ENCODE measurements at regions not wholly inside any gene's neighbourhood (a gene's known extent, or its start where the extent isn't known, plus 50 kb on each side); places are given as distances from the start of the nearest gene placed in this dataset.

DNA sequence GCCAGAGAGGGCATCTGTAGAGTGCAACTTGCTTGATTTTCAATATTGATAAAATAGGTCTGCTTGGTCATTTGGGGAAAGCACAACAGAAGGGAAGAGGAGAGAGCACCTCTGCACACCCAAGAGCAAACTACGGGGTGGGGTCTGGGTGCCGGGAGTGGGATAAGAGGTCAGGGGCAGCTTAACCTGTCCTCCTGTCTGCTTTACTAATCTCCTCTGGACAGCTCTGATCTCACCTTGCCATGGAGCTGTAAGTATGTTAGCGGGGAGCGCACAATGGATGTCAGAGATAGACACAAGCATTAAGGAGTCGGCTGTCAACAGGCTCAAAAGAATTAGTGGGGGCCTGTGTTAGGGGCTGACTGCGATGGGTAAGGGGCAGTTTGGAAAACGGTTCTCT, 328.7 kb downstream of the CYRIA start:
- no peak overlapping the region for H3K4me2 ChIP-seq (ENCODE audit: low read depth, low read length)
- no peaks in the 10 kb centered on the region for H4K20me1 ChIP-seq (ENCODE audit: insufficient read depth, low read length)
- in situ Hi-C loops (cut with MboI; ENCODE audit: low sequenced_read_pairs) (no loop called here), intact Hi-C loops (cut with micrococcal nuclease) (no loop called here), dilution Hi-C loops (cut with HindIII; ENCODE audit: low sequenced_read_pairs, unreplicated experiment) (no loop called here)
- no peak overlapping the region for H2AK9ac ChIP-seq (replicated peaks; ENCODE audit: low read depth, low read length, poor library complexity)
- no peaks in the 10 kb centered on the region for H3K36me3 ChIP-seq (ENCODE audit: control insufficient read depth, insufficient read depth, low read length)
- no peak overlapping the region for H2AK5ac ChIP-seq (ENCODE audit: low read depth, low read length)
- H2AFZ ChIP-seq (replicated peaks; ENCODE audit: low read length, poor library complexity), result no peak overlapping the region
- no peak overlapping the region for H3K56ac ChIP-seq (ENCODE audit: extremely low read depth, insufficient read depth, low read length)
- ChIA-PET POLR2A (ENCODE audit: unreplicated experiment) (no interaction called here), CTCF (no interaction called here)
- no peak overlapping the region for H3K27ac ChIP-seq (ENCODE audit: insufficient read depth, low read length)
- H4K91ac ChIP-seq (ENCODE audit: insufficient read depth, low read depth, low read length), result no peak overlapping the region
- no peak overlapping the region for H4K5ac ChIP-seq (ENCODE audit: low read depth, low read length)
- TF ChIP-seq RAD21 (IDR thresholded peaks at IDR 0.05; ENCODE audit: low read length), result no peak
- BruUV-seq (replicated peaks), result no TSS peak
- no CpG with 5 or more reads among the region's 7 CpGs for WGBS, 2 experiments (ENCODE audit: extremely low coverage in 2 of 2, insufficient read length in 1 of 2)
- no peak overlapping the region for H2BK15ac ChIP-seq (ENCODE audit: low read depth, low read length)
- H2BK5ac ChIP-seq (ENCODE audit: low read depth, low read length, poor library complexity, severe bottlenecking), result no peak overlapping the region
- H3K9me1 ChIP-seq (ENCODE audit: insufficient read depth, low read length), result no peaks in the 10 kb centered on the region
- no peak overlapping the region for H3K4me3 ChIP-seq (ENCODE audit: insufficient read depth, low read depth, low read length)
- H3K9me3 ChIP-seq (ENCODE audit: control insufficient read depth, insufficient read depth, low read length), result peaks cover 13% of the 10 kb centered on the region
- no peak overlapping the region for H3K23ac ChIP-seq (ENCODE audit: low read depth, low read length)
- no peak for DNase-seq
- H2BK120ac ChIP-seq (ENCODE audit: low read depth, low read length), result no peak overlapping the region
- no peak overlapping the region for H4K8ac ChIP-seq (ENCODE audit: low read depth in 2 of 2, low read length in 2 of 2)
- H3K79me1 ChIP-seq (ENCODE audit: low read depth in 1 of 2, low read length in 2 of 2), result no peaks in the 10 kb centered on the region
- no peak overlapping the region for H3K18ac ChIP-seq (ENCODE audit: low read depth, low read length)
- no peak overlapping the region for H3K4ac ChIP-seq (ENCODE audit: low read depth, low read length)
- H2BK20ac ChIP-seq (ENCODE audit: low read depth, low read length), result no peak overlapping the region
- ATAC-seq (ENCODE audit: low read depth), result no peak
- no peaks in the 10 kb centered on the region for H3K4me1 ChIP-seq (ENCODE audit: control insufficient read depth, insufficient read depth, low read length)
- no peak overlapping the region for H3K9ac ChIP-seq (ENCODE audit: low read depth, low read length)
- no peaks in the 10 kb centered on the region for H3K27me3 ChIP-seq (ENCODE audit: control insufficient read depth, insufficient read depth, low read length)
- H3K14ac ChIP-seq (replicated peaks; ENCODE audit: low read depth, low read length), result no peak overlapping the region

All from IMR-90 (cell line).